Fibroblast of villous mesenchyme (primary cell): ENCODE measurements at regions not wholly inside any gene's neighbourhood (a gene's known extent, or its start where the extent isn't known, plus 50 kb on each side); places are given as distances from the start of the nearest gene placed in this dataset.

Source experiments
- DNase-seq: peaks from one replicate; pipeline ENCODE4 v3.0.0-alpha.2; 2010; ENCODE audit warnings: low read depth
- H3K4me3 ChIP-seq: 2 replicates; pipeline ENCODE4 v1.5.1; 2011; ENCODE audit warnings: low read depth, mild to moderate bottlenecking, low read length
- TF ChIP-seq, protein P1 (sequence below): IDR thresholded peaks from 2 replicates; pipeline ENCODE4 v1.5.1; 2012; ENCODE audit warnings: low read depth, mild to moderate bottlenecking, low read length; ENCODE audit not compliant: insufficient read depth

DNA sequence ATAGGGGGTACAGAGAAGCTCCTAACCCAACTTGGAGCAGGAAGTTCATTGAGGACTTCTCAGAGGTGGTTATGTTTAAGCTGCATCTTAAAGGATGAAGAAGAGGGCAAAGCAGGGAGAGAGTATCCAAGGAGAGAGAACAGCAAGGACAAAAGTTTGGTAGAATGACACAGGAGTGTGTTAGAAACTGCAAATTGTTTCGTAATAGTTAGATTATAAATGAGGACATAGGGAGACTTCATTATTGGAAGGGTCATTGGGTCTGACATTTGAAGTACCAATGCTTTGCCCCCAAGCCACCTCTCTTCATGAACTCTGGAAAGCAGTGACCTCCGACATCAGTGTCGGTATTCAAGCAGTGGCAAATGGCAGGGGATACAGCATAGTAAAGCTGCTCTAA lies 209.6 kb upstream of the JUN start:
- no peak overlapping the region for H3K4me3 ChIP-seq
- DNase-seq: no peak
- TF ChIP-seq, protein P1, sequence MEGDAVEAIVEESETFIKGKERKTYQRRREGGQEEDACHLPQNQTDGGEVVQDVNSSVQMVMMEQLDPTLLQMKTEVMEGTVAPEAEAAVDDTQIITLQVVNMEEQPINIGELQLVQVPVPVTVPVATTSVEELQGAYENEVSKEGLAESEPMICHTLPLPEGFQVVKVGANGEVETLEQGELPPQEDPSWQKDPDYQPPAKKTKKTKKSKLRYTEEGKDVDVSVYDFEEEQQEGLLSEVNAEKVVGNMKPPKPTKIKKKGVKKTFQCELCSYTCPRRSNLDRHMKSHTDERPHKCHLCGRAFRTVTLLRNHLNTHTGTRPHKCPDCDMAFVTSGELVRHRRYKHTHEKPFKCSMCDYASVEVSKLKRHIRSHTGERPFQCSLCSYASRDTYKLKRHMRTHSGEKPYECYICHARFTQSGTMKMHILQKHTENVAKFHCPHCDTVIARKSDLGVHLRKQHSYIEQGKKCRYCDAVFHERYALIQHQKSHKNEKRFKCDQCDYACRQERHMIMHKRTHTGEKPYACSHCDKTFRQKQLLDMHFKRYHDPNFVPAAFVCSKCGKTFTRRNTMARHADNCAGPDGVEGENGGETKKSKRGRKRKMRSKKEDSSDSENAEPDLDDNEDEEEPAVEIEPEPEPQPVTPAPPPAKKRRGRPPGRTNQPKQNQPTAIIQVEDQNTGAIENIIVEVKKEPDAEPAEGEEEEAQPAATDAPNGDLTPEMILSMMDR: no peak

DNA sequence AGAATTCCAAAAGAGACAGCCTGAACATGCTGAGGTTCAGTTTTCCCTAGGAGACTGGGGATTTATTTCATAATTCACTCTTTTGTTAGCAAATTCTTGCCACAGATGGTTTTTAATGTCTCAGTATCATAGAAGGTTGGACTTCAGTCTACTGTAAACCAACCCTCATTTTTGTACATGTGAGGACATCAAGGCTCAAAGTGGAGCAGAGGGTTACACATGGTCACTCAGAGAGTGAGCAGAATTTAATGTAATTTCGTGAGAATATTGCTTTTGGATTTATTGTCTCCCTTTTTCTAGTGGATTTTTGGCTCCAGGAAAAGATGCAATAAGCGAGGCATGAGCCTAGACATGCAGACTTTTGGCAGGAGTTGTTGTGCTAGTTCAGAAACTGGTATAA lies 210.8 kb upstream of the JUN start:
- DNase-seq: no peak
- TF ChIP-seq, protein P1: no peak
- H3K4me3 ChIP-seq: no peak overlapping the region

DNA sequence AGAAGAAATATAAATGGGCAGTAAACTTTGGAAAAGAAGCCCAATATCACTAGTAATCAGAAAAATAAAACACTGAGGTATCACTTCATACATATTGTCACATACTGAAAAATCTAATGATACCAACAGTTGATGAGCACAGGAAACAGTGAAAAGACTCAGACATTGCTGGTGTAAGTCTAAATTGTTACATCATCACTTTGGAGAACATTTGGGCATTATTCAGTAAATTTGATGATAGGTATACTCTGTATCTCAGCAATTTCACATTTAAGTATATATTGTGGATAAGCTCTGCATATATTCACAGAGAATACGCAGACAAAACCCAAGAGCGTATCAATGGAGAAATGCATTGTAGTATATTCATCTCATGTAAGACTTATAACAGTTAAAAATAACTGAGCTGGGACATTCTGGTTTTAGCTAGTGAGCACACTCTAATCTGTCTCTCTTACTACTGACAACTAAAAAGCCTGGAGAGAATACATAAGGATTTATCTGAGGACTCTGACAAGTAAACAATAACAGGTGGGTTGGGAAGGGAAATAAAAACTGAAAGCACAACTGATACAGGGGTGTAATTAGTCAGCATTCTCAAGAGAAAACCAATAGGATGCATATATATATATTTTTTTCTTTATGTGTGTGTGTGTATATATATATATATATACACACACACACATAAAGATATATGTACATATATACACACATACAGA lies 212.7 kb upstream of the JUN start:
- TF ChIP-seq, protein P1: no peak
- DNase-seq: no peak
- H3K4me3 ChIP-seq: no peak overlapping the region

DNA sequence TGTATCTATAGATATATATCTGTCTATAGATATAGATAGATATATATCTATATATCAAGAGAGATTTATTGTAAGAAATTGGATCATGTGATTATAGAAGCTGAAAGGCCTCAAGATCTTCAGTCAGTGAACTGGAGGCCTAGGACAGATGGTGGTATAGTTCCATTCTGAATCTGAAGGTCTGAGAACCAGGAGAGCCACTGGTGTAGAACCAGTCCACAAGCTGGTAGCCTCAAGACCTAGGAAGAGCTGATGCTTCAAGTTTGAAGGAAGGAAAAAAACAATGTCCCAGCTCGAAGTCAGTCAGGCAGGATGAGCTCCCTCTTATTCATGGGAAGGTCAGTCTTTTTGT lies 213.2 kb upstream of the JUN start:
- no peak for DNase-seq
- H3K4me3 ChIP-seq: no peak overlapping the region

DNA sequence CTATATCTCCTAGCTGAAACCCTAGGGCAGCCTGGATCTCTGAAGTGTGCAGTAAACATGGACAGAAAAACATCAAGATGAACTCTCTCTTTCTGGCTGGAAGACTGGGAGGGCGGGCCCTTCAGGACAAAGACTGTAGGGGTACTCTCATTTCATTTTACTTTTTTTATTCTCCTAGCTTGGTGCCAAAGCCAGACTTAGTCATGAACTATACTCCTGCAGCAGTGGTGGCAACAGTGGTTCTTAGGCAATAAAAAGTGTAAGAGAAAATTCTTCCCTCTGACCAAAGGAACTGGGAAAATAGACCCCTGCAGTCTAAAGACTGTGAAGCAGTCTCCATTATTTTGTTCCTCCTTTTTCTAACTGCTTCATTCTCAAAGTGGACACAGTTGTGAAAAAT lies 213.8 kb upstream of the JUN start:
- H3K4me3 ChIP-seq: no peak overlapping the region
- DNase-seq: no peak
- TF ChIP-seq, protein P1: no peak

More for the DNA sequence above, 213.2 kb upstream of the JUN start:
- TF ChIP-seq, protein P1: no peak

DNA sequence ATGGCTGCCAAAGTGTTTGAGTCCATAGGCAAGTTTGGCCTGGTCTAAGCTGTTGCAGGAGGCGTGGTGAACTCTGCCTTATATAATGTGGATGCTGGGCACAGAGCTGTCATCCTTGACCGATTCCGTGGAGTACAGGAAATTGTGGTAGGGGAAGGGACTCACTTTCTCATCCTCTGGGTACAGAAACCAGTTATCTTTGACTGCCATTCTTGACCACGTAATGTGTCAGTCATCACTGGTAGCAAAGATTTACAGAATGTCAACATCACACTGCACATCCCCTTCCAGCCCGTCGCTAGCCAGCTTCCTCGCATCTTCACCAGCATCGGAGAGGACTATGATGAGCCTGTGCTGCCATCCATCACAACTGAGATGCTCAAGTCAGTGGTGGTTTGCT lies 215.8 kb upstream of the JUN start:
- DNase-seq: no peak
- TF ChIP-seq, protein P1: no peak
- H3K4me3 ChIP-seq: no peak overlapping the region

DNA sequence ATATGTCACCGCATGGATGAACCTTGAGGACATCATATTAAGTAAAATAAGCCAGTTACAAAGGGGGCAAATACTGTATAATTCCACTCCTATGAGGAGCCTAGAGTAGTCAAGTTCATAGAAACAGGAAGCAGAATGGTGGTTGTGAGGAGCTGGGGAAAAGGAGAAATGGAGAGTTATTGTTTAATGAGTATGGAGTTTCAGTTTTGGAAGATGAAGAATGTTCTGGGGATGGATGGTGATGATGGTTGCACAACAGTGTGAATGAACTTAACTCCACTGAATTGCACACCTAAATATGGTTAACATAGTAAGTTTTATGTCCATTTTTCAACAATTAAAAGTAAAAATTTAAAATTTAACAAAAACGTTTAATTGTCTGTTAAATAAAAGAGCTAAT lies 220.9 kb upstream of the JUN start:
- no peak for DNase-seq
- TF ChIP-seq, protein P1: no peak
- H3K4me3 ChIP-seq: no peak overlapping the region
